ENCODE measurements at regions not wholly inside any gene's neighbourhood (a gene's known extent, or its start where the extent isn't known, plus 50 kb on each side); places are given as distances from the start of the nearest gene placed in this dataset.

DNA sequence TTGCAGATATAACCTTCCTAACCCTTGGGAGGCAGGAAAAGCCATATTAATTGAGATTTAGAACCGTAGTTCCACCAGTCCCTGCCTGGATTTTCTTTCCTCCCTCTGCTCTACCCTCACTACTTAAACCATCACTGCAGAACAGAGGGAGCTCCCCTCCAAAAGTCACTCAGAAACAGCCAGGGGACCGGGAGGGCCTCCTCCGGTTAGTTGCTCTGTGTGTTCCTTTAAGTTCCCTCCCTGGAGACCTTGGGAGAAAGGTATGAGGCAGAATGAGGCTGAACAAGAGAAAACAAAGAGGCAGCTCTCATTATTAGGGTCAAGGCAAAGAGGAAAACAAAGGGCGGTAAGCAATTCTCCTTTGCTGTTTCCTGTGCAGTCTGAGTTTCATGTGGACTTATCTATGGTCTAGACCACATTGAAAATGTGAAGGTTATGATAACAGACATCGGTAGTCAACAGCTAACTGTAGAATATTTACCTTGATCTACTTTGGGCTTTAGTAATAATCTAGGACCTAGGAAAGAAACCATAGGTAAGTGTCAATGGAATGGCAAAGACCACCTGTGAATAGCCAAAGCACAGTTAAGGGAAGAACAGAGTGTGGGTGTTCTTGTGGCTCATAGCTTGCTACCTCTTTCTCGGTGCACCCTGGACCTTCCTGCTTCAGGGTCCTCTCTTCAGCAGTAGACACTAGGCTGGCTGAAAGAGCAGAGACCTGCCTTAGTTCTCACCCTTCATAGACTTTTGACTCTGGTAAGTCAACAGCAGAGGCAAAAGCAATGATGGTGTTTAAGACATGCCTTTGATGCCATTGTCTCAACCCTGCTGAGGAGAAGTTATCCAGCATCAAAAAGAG is 250.9 kb upstream of the CITED2 start:
- no peak for TF ChIP-seq CTCF (IDR thresholded peaks at IDR 0.05)
- TF ChIP-seq POLR2A (IDR thresholded peaks at IDR 0.05) = no peak
- Histone ChIP-seq H3K4me1 (no peaks in the 10 kb centered on the region), H3K4me3 (no peak overlapping the region), H3K36me3 (no peaks in the 10 kb centered on the region), H3K9me3 (no peaks in the 10 kb centered on the region), H3K27me3 (no peaks in the 10 kb centered on the region), H3K27ac (no peak overlapping the region)
- no peak for DNase-seq

- TF ChIP-seq POLR2A (IDR thresholded peaks at IDR 0.05) = no peak
- Histone ChIP-seq H3K27ac (no peak overlapping the region), H3K27me3 (no peaks in the 10 kb centered on the region), H3K9me3 (no peaks in the 10 kb centered on the region), H3K36me3 (no peaks in the 10 kb centered on the region), H3K4me3 (no peak overlapping the region), H3K4me1 (no peaks in the 10 kb centered on the region)
- DNase-seq = no peak
Observed at GRCh38 chr6:139623372-139623771, 248.9 kb upstream of the CITED2 start.

DNA sequence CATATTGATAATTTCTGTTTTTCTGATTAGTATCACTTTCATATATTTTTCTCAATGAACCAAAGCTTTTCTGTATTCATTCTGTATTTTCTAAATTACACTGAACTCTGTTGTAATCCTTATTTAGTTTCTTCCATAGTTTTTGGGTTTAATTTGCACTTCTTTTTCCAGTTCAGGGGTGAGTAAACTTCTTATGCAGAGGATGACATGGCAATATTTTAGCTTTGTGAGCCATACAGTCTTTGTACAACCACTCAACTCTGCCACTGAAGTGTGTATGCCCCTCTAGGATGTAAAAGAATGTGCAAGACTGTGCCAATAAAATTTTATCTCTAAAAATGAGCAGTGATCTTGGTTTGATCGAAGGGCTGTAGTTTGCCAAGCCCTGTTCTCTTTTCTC is 239.0 kb upstream of the CITED2 start:
- TF ChIP-seq POLR2A (IDR thresholded peaks at IDR 0.05) = no peak
- no peak for TF ChIP-seq CTCF (IDR thresholded peaks at IDR 0.05)
- no peaks in the 10 kb centered on the region for H3K27me3 ChIP-seq

GRCh38 chr6:139612135-139612465 is 237.7 kb upstream of the CITED2 start:
- Histone ChIP-seq H3K4me3 (no peak overlapping the region), H3K9me3 (no peaks in the 10 kb centered on the region), H3K27me3 (no peaks in the 10 kb centered on the region), H3K4me1 (no peaks in the 10 kb centered on the region), H3K36me3 (no peaks in the 10 kb centered on the region), H3K27ac (no peak overlapping the region)
- no peak for DNase-seq
- TF ChIP-seq POLR2A (IDR thresholded peaks at IDR 0.05) (no peak), CTCF (IDR thresholded peaks at IDR 0.05) (no peak)

More for the DNA sequence above, 239.0 kb upstream of the CITED2 start:
- H3K27ac ChIP-seq = no peak overlapping the region
- H3K36me3 ChIP-seq = no peaks in the 10 kb centered on the region
- DNase-seq = no peak
- H3K4me3 ChIP-seq = no peak overlapping the region
- no peaks in the 10 kb centered on the region for H3K4me1 ChIP-seq
- H3K9me3 ChIP-seq = no peaks in the 10 kb centered on the region

GRCh38 chr6:139611327-139612134 is 237.1 kb upstream of the CITED2 start:
- Histone ChIP-seq H3K36me3 (no peaks in the 10 kb centered on the region), H3K9me3 (no peaks in the 10 kb centered on the region), H3K27me3 (no peaks in the 10 kb centered on the region), H3K4me1 (no peaks in the 10 kb centered on the region), H3K27ac (no peak overlapping the region), H3K4me3 (no peak overlapping the region)
- TF ChIP-seq CTCF (IDR thresholded peaks at IDR 0.05) = no peak
- TF ChIP-seq POLR2A (IDR thresholded peaks at IDR 0.05) = no peak
- no peak for DNase-seq

All from Peyer's patch (tissue), 4 donors.